Right lobe of liver (tissue), 6 donors: ENCODE measurements at regions not wholly inside any gene's neighbourhood (a gene's known extent, or its start where the extent isn't known, plus 50 kb on each side); places are given as distances from the start of the nearest gene placed in this dataset.
A peak's percentile ranks its signal among the peaks of the same experiment; 100 is the strongest.

Source experiments
- ATAC-seq, 4 donors: fragments of 200-7000 bp; cut with Tn5 transposase; one replicate each; pipeline ENCODE4 v1.9.1; 2020; ENCODE audit warnings: mild to moderate bottlenecking in 4 of 4, moderate library complexity in 4 of 4
- DNase-seq, 3 donors: peaks; one replicate each; pipeline ENCODE4 v3.0.0-alpha.2; 2020
- H3K27ac ChIP-seq, 3 donors: fragments of 200-600 bp; one replicate each; pipeline ENCODE4 v1.8.0; 2022
- H3K27me3 ChIP-seq, 2 donors: fragments of 200-600 bp; one replicate each; pipeline ENCODE4 v1.8.0; 2022
- H3K36me3 ChIP-seq, 4 donors: fragments of 200-600 bp; sonication (generic) in 1 of 4; one replicate each; pipeline versions ENCODE4 v1.5.1 to v1.8.0; 2017 to 2022; ENCODE audit warnings: control low read depth in 1 of 4
- H3K4me1 ChIP-seq, 4 donors: fragments of 200-600 bp; sonication (generic) in 1 of 4; one replicate each; pipeline versions ENCODE4 v1.5.1 to v1.8.0; 2017 to 2022; ENCODE audit warnings: control low read depth in 1 of 4
- H3K4me3 ChIP-seq, 3 donors: fragments of 200-600 bp; one replicate each; pipeline ENCODE4 v1.8.0; 2022
- H3K9me3 ChIP-seq, 4 donors: fragments of 200-600 bp; sonication (generic) in 1 of 4; one replicate each; pipeline versions ENCODE4 v1.5.1 to v1.8.0; 2017 to 2022; ENCODE audit warnings: control low read depth in 1 of 4
- CTCF ChIP-seq, 4 donors: fragments of 200-600 bp in 3 of 4; fragments of 450-650 bp in 1 of 4; IDR thresholded peaks; one replicate each; pipeline versions ENCODE4 v1.5.1 to v1.8.0; 2016 to 2022; ENCODE audit warnings: antibody characterized with exemption in 4 of 4, mild to moderate bottlenecking in 2 of 4
- POLR2A ChIP-seq: fragments of 450-650 bp; IDR thresholded peaks from one replicate; pipeline ENCODE4 v1.6.1; 2017; ENCODE audit warnings: antibody characterized with exemption, mild to moderate bottlenecking
- WGBS: methylation state at CpG from one replicate; pipeline ENCODE4 v1.1.6; 2018; ENCODE audit warnings: low coverage, low lambda C conversion rate; ENCODE audit not compliant: insufficient coverage; ENCODE audit errors: missing lambda C conversion rate; 5-methylcytosine and 5-hydroxymethylcytosine counted together
- intact Hi-C, 2 donors: fragments of 100-400 bp; cut with DNase I; formaldehyde crosslinking; loops; one replicate each; pipeline versions ENCODE4 v1.11.2 to v1.14.1; 2022
- donor health status: DM: no; HTN: yes; CAD: no.
- donor health status: DM: no; HTN: no; CAD: no.
- donor health status: DM: no; HTN: no; CAD: no.
- donor health status: DM: no; HTN: yes; CAD: no.
- donor health status: DM: no; HTN: yes; CAD: no.

- DNase-seq = no peak
- WGBS = 61% methylated on average over 5 of the region's 5 CpGs
- ATAC-seq = no peak
- Histone ChIP-seq H3K4me1 (no peaks in the 10 kb centered on the region), H3K9me3 (no peaks in the 10 kb centered on the region), H3K36me3 (no peaks in the 10 kb centered on the region), H3K4me3 (no peak overlapping the region), H3K27me3 (no peaks in the 10 kb centered on the region), H3K27ac (no peak overlapping the region)
- no peak for TF ChIP-seq POLR2A
- no peak for TF ChIP-seq CTCF (IDR thresholded peaks at IDR 0.05)
- intact Hi-C loops = no loop called here
Observed at GRCh38 chr10:29026802-29027580, 261.9 kb upstream of the LYZL1 start.

- Histone ChIP-seq H3K27ac (no peak overlapping the region), H3K4me3 (no peak overlapping the region), H3K9me3 (no peaks in the 10 kb centered on the region), H3K27me3 (no peaks in the 10 kb centered on the region), H3K36me3 (no peaks in the 10 kb centered on the region), H3K4me1 (no peaks in the 10 kb centered on the region)
- DNase-seq (no peak), ATAC-seq (no peak)
- intact Hi-C loops = no loop called here
- TF ChIP-seq POLR2A = no peak
- TF ChIP-seq CTCF (IDR thresholded peaks at IDR 0.05) = no peak
- WGBS = 52% methylated on average over 3 of the region's 3 CpGs
Observed at GRCh38 chr10:29028486-29028885, 260.4 kb upstream of the LYZL1 start.

GRCh38 chr10:29030900-29031299 is 258.0 kb upstream of the LYZL1 start:
- Histone ChIP-seq H3K36me3 (no peaks in the 10 kb centered on the region), H3K9me3 (no peaks in the 10 kb centered on the region), H3K27me3 (no peaks in the 10 kb centered on the region), H3K4me3 (no peak overlapping the region), H3K4me1 (no peaks in the 10 kb centered on the region), H3K27ac (no peak overlapping the region)
- DNase-seq = no peak
- TF ChIP-seq CTCF (IDR thresholded peaks at IDR 0.05) = no peak
- no peak for TF ChIP-seq POLR2A
- ATAC-seq = peak in 1 of 4 donors; percentile 17
- intact Hi-C loops = no loop called here

- intact Hi-C loops = no loop called here
- H3K4me1 ChIP-seq = no peaks in the 10 kb centered on the region
- WGBS = 89% methylated on average over 3 of the region's 3 CpGs
- H3K36me3 ChIP-seq = no peaks in the 10 kb centered on the region
- no peak for TF ChIP-seq POLR2A
- no peak for TF ChIP-seq CTCF (IDR thresholded peaks at IDR 0.05)
- no peak for DNase-seq
- H3K27me3 ChIP-seq = no peaks in the 10 kb centered on the region
- no peaks in the 10 kb centered on the region for H3K9me3 ChIP-seq
- no peak overlapping the region for H3K4me3 ChIP-seq
- H3K27ac ChIP-seq = no peak overlapping the region
- no peak for ATAC-seq
Observed at GRCh38 chr10:29032169-29032568, 256.7 kb upstream of the LYZL1 start.
